Kasumi-1 (cell line): ENCODE measurements at regions not wholly inside any gene's neighbourhood (a gene's known extent, or its start where the extent isn't known, plus 50 kb on each side); places are given as distances from the start of the nearest gene placed in this dataset.
"Not testable (repeated sequence)": the region's sequence is repeated elsewhere in the genome, so short reads cannot be mapped to it uniquely, and the experiment has no call there.

Source experiments
- DNase-seq, 2 experiments: peaks; one replicate each; lab custom pipeline; 2025; lab: John Stamatoyannopoulos, UW

- DNase-seq = no peak
These were observed 81.7 kb upstream of the SEC11C start for GRCh38 chr18:59057969-59058368.

GRCh38 chr18:59059140-59059539 is 80.5 kb upstream of the SEC11C start:
- DNase-seq = no peak

- DNase-seq = no peak
These were observed 79.1 kb upstream of the SEC11C start for GRCh38 chr18:59060551-59060950.

- DNase-seq = no peak
These were observed 77.6 kb upstream of the SEC11C start for GRCh38 chr18:59061914-59062642.

- DNase-seq = no peak
These were observed 77.1 kb upstream of the SEC11C start for GRCh38 chr18:59062643-59063006.

- DNase-seq = no peak
These were observed 76.3 kb upstream of the SEC11C start for GRCh38 chr18:59063300-59063906.

GRCh38 chr18:59063912-59064311 is 75.8 kb upstream of the SEC11C start:
- no peak for DNase-seq

GRCh38 chr18:59065684-59066083 is 74.0 kb upstream of the SEC11C start:
- no peak for DNase-seq

- DNase-seq = peak in 1 of 2 experiments; percentile 11
These were observed 71.8 kb upstream of the SEC11C start for GRCh38 chr18:59067873-59068272.

GRCh38 chr18:59068276-59069071 is 71.2 kb upstream of the SEC11C start:
- DNase-seq = no peak

GRCh38 chr18:59070181-59070912 is 69.3 kb upstream of the SEC11C start:
- DNase-seq = peak; percentile 63 to 76

GRCh38 chr18:59072727-59073421 is 66.8 kb upstream of the SEC11C start:
- no peak for DNase-seq

- no peak for DNase-seq
These were observed 63.8 kb upstream of the SEC11C start for GRCh38 chr18:59075923-59076322.

GRCh38 chr18:59079264-59079663 is 60.4 kb upstream of the SEC11C start:
- DNase-seq = no peak

- not testable (repeated sequence) for DNase-seq
These were observed 59.8 kb upstream of the SEC11C start for GRCh38 chr18:59079687-59080501.

GRCh38 chr18:59083136-59083818 is 56.4 kb upstream of the SEC11C start:
- no peak for DNase-seq

GRCh38 chr18:59085126-59085794 is 54.4 kb upstream of the SEC11C start:
- no peak for DNase-seq

- no peak for DNase-seq
These were observed 53.9 kb upstream of the SEC11C start for GRCh38 chr18:59085797-59086196.

- no peak for DNase-seq
These were observed 53.2 kb upstream of the SEC11C start for GRCh38 chr18:59086522-59086921.

GRCh38 chr18:59087391-59087790 is 52.3 kb upstream of the SEC11C start:
- no peak for DNase-seq
